ENCODE measurements at regions not wholly inside any gene's neighbourhood (a gene's known extent, or its start where the extent isn't known, plus 50 kb on each side); places are given as distances from the start of the nearest gene placed in this dataset.

GRCh38 chr9:29319736-29320513, 1746.6 kb upstream of the C9orf72 start:
- FAIRE-seq (no peak), DNase-seq (ENCODE audit: low read depth, low spot score) (no peak)
- H3K27ac ChIP-seq (ENCODE audit: control insufficient read depth, insufficient read depth, low read length) = no peak overlapping the region
- no peak overlapping the region for H2AFZ ChIP-seq (ENCODE audit: control insufficient read depth, low read length)
- H3K4me1 ChIP-seq (ENCODE audit: control insufficient read depth, extremely low read depth, insufficient read depth, low read length) = no peaks in the 10 kb centered on the region
- no peak overlapping the region for H3K9ac ChIP-seq (ENCODE audit: control insufficient read depth, extremely low read depth, insufficient read depth, low read length)
- H3K4me2 ChIP-seq (ENCODE audit: control insufficient read depth, extremely low read depth, insufficient read depth, low read depth, low read length) = no peak overlapping the region
- H3K9me1 ChIP-seq (ENCODE audit: control insufficient read depth, extremely low read depth, insufficient read depth, low read length) = no peaks in the 10 kb centered on the region
- no peak overlapping the region for H3K4me3 ChIP-seq (ENCODE audit: control insufficient read depth in 2 of 3, extremely low read depth in 1 of 3, insufficient read depth in 2 of 3, low read depth in 1 of 3, low read length in 3 of 3)
- dilution Hi-C loops (cut with MboI; ENCODE audit: extremely low pct_ligation_motif_present, low sequenced_read_pairs) = no loop called here
- no peaks in the 10 kb centered on the region for H3K27me3 ChIP-seq (ENCODE audit: control insufficient read depth, extremely low read depth, insufficient read depth, low read length)
- no peaks in the 10 kb centered on the region for H3K9me3 ChIP-seq (ENCODE audit: control insufficient read depth, low read depth, low read length)
- no peaks in the 10 kb centered on the region for H4K20me1 ChIP-seq (ENCODE audit: control insufficient read depth, extremely low read depth, insufficient read depth, low read length)
- TF ChIP-seq CTCF (optimal IDR thresholded peaks at IDR 0.05 in 1 of 3, IDR thresholded peaks at IDR 0.05 in 1 of 3, conservative IDR thresholded peaks at IDR 0.05 in 1 of 3; ENCODE audit: extremely low read depth in 1 of 3, insufficient read depth in 2 of 3, low read length in 3 of 3) (no peak), EZH2 (IDR thresholded peaks at IDR 0.05; ENCODE audit: low read length) (no peak)
- H3K79me2 ChIP-seq (ENCODE audit: control insufficient read depth, insufficient read depth, low read length) = no peaks in the 10 kb centered on the region
- no peaks in the 10 kb centered on the region for H3K36me3 ChIP-seq (ENCODE audit: control insufficient read depth in 2 of 2, extremely low read depth in 1 of 2, insufficient read depth in 2 of 2, low read length in 2 of 2)

- Histone ChIP-seq H3K9ac (ENCODE audit: control insufficient read depth, extremely low read depth, insufficient read depth, low read length) (no peak overlapping the region), H3K27me3 (ENCODE audit: control insufficient read depth, extremely low read depth, insufficient read depth, low read length) (no peaks in the 10 kb centered on the region), H3K36me3 (ENCODE audit: control insufficient read depth in 2 of 2, extremely low read depth in 1 of 2, insufficient read depth in 2 of 2, low read length in 2 of 2) (no peaks in the 10 kb centered on the region), H3K27ac (ENCODE audit: control insufficient read depth, insufficient read depth, low read length) (no peak overlapping the region), H3K79me2 (ENCODE audit: control insufficient read depth, insufficient read depth, low read length) (no peaks in the 10 kb centered on the region), H3K4me1 (ENCODE audit: control insufficient read depth, extremely low read depth, insufficient read depth, low read length) (no peaks in the 10 kb centered on the region), H3K4me3 (ENCODE audit: control insufficient read depth in 2 of 3, extremely low read depth in 1 of 3, insufficient read depth in 2 of 3, low read depth in 1 of 3, low read length in 3 of 3) (no peak overlapping the region), H4K20me1 (ENCODE audit: control insufficient read depth, extremely low read depth, insufficient read depth, low read length) (no peaks in the 10 kb centered on the region), H3K4me2 (ENCODE audit: control insufficient read depth, extremely low read depth, insufficient read depth, low read depth, low read length) (no peak overlapping the region), H3K9me3 (ENCODE audit: control insufficient read depth, low read depth, low read length) (no peaks in the 10 kb centered on the region), H2AFZ (ENCODE audit: control insufficient read depth, low read length) (no peak overlapping the region), H3K9me1 (ENCODE audit: control insufficient read depth, extremely low read depth, insufficient read depth, low read length) (no peaks in the 10 kb centered on the region)
- FAIRE-seq (no peak), DNase-seq (ENCODE audit: low read depth, low spot score) (no peak)
- no peak for TF ChIP-seq CTCF (optimal IDR thresholded peaks at IDR 0.05 in 1 of 3, IDR thresholded peaks at IDR 0.05 in 1 of 3, conservative IDR thresholded peaks at IDR 0.05 in 1 of 3; ENCODE audit: extremely low read depth in 1 of 3, insufficient read depth in 2 of 3, low read length in 3 of 3)
- no peak for TF ChIP-seq EZH2 (IDR thresholded peaks at IDR 0.05; ENCODE audit: low read length)
- dilution Hi-C loops (cut with MboI; ENCODE audit: extremely low pct_ligation_motif_present, low sequenced_read_pairs) = no loop called here
These were observed 1749.0 kb upstream of the C9orf72 start for GRCh38 chr9:29322240-29322639.

Data from keratinocyte (primary cell).